SH-SY5Y (cell line): ENCODE measurements at regions not wholly inside any gene's neighbourhood (a gene's known extent, or its start where the extent isn't known, plus 50 kb on each side); places are given as distances from the start of the nearest gene placed in this dataset.

ENCODE experiments used
- GATA2 ChIP-seq: IDR thresholded peaks from 2 replicates; pipeline ENCODE4 v1.6.1; 2011; ENCODE audit warnings: mild to moderate bottlenecking, low read depth, low read length
- GATA3 ChIP-seq: IDR thresholded peaks from 2 replicates; pipeline ENCODE4 v1.6.1; 2011; ENCODE audit warnings: low read depth, mild to moderate bottlenecking, low read length, moderate library complexity

- TF ChIP-seq GATA3 (no peak), GATA2 (no peak)
Measured at GRCh38 chr16:74024953-74025352, 271.7 kb upstream of the PSMD7 start.
